ENCODE measurements at regions not wholly inside any gene's neighbourhood (a gene's known extent, or its start where the extent isn't known, plus 50 kb on each side); places are given as distances from the start of the nearest gene placed in this dataset.

DNA sequence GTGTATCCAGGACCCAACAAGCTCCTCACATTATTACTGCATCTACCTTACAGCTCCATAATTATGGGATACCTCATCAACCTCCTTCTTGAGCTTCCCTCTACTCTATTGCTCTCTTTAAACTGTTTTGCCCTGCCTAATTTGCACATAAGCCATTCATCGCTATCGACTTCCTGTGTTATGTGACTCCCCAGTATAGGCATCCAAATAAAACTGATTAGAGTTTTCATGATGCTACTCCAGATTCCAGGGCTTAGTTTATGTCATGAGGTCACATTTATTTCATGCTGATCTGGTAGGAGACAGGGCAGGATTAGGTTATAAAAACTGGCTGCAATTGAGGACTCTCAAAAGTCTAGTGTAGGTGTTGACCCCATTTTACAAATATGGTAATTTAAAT lies 569.9 kb upstream of the MGAT4C start:
- intact Hi-C loops (cut with micrococcal nuclease), result no loop called here
- Mint-ChIP-seq H3K36me3 (ENCODE audit: low read depth) (no peaks in the 10 kb centered on the region), H3K4me3 (no peak overlapping the region), H3K27ac (no peak overlapping the region), H3K4me1 (ENCODE audit: low read depth) (no peaks in the 10 kb centered on the region), H3K9me3 (no peaks in the 10 kb centered on the region), H3K27me3 (ENCODE audit: insufficient read depth) (no peaks in the 10 kb centered on the region)
- DNase-seq (ENCODE audit: low spot score), result no peak

- DNase-seq (ENCODE audit: low spot score), result no peak
- peaks cover 6% of the 10 kb centered on the region for H3K9me3 Mint-ChIP-seq
- H3K27ac Mint-ChIP-seq, result no peak overlapping the region
- no peak overlapping the region for H3K4me3 Mint-ChIP-seq
- intact Hi-C loops (cut with micrococcal nuclease), result no loop called here
- H3K4me1 Mint-ChIP-seq (ENCODE audit: low read depth), result no peaks in the 10 kb centered on the region
- H3K36me3 Mint-ChIP-seq (ENCODE audit: low read depth), result no peaks in the 10 kb centered on the region
- H3K27me3 Mint-ChIP-seq (ENCODE audit: insufficient read depth), result no peaks in the 10 kb centered on the region
Observed at GRCh38 chr12:86801439-86801838, 545.2 kb upstream of the MGAT4C start.

- Mint-ChIP-seq H3K36me3 (ENCODE audit: low read depth) (no peaks in the 10 kb centered on the region), H3K27me3 (ENCODE audit: insufficient read depth) (no peaks in the 10 kb centered on the region), H3K4me3 (no peak overlapping the region), H3K4me1 (ENCODE audit: low read depth) (no peaks in the 10 kb centered on the region), H3K27ac (no peak overlapping the region), H3K9me3 (no peaks in the 10 kb centered on the region)
- no peak for DNase-seq (ENCODE audit: low spot score)
- intact Hi-C loops (cut with micrococcal nuclease), result no loop called here
Observed at GRCh38 chr12:86799616-86800015, 543.4 kb upstream of the MGAT4C start.

DNA sequence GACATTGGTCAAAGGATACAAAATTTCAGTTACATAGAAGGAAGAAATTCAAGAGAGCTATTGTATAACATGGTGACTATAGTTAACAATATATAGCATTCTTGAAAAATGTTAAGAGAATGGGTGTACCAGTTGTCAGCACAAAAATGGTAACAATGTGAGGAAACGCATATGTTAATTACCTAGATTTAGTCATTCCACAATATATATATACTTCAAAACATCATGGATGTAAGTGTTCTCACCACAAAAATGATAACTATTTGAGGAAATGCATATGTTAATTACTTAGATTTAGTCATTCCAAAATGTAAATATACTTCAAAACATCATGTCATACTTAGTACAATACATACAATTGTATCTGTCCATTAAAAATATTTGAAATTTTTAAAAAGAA lies 540.4 kb upstream of the MGAT4C start:
- no peak overlapping the region for H3K27ac Mint-ChIP-seq
- H3K4me3 Mint-ChIP-seq, result no peak overlapping the region
- no peaks in the 10 kb centered on the region for H3K4me1 Mint-ChIP-seq (ENCODE audit: low read depth)
- H3K27me3 Mint-ChIP-seq (ENCODE audit: insufficient read depth), result no peaks in the 10 kb centered on the region
- no peak for DNase-seq (ENCODE audit: low spot score)
- no peaks in the 10 kb centered on the region for H3K36me3 Mint-ChIP-seq (ENCODE audit: low read depth)
- H3K9me3 Mint-ChIP-seq, result no peaks in the 10 kb centered on the region
- intact Hi-C loops (cut with micrococcal nuclease), result no loop called here

DNA sequence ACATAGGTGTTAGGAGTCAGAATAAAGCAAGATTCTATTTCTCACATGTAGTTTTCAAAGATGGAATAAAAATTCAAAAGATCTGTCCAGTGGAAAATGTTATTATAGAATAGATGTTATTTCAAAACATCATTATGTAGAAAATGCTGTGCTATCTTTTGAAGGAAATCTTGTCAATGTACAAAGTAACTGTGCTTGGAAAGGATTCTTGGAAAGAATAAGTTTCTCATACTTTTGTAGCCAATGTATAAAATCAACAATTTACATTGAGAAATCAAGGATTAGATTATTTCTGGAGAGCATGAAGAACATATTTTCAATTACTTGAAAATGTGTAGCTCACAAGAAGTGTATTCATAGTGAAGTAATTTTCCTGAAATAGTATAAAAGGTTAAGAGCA lies 532.5 kb upstream of the MGAT4C start:
- no peak for DNase-seq (ENCODE audit: low spot score)
- no peaks in the 10 kb centered on the region for H3K27me3 Mint-ChIP-seq (ENCODE audit: insufficient read depth)
- no peaks in the 10 kb centered on the region for H3K9me3 Mint-ChIP-seq
- no peak overlapping the region for H3K27ac Mint-ChIP-seq
- no peaks in the 10 kb centered on the region for H3K36me3 Mint-ChIP-seq (ENCODE audit: low read depth)
- no peaks in the 10 kb centered on the region for H3K4me1 Mint-ChIP-seq (ENCODE audit: low read depth)
- H3K4me3 Mint-ChIP-seq, result no peak overlapping the region
- intact Hi-C loops (cut with micrococcal nuclease), result no loop called here

DNA sequence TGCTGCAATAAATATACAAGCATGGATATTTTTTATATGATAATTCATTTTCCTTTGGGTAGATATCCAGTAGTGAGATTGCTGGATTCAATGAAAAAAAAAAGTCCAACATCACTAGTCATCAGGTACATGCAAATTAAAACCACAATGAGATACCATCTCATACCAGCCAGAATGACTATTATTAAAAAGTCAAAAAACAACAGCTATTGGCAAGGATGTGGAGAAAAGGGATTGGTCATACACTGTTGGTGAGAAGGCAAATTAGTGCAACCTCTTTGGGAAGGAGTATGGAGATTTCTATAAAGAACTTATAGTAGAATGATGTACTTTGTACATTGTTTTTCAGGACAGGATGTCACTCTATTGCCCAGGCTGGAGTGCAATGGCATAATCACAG lies 531.2 kb upstream of the MGAT4C start:
- no peaks in the 10 kb centered on the region for H3K4me1 Mint-ChIP-seq (ENCODE audit: low read depth)
- no peaks in the 10 kb centered on the region for H3K36me3 Mint-ChIP-seq (ENCODE audit: low read depth)
- H3K9me3 Mint-ChIP-seq, result no peaks in the 10 kb centered on the region
- no peaks in the 10 kb centered on the region for H3K27me3 Mint-ChIP-seq (ENCODE audit: insufficient read depth)
- no peak for DNase-seq (ENCODE audit: low spot score)
- H3K4me3 Mint-ChIP-seq, result no peak overlapping the region
- H3K27ac Mint-ChIP-seq, result no peak overlapping the region
- intact Hi-C loops (cut with micrococcal nuclease), result no loop called here

DNA sequence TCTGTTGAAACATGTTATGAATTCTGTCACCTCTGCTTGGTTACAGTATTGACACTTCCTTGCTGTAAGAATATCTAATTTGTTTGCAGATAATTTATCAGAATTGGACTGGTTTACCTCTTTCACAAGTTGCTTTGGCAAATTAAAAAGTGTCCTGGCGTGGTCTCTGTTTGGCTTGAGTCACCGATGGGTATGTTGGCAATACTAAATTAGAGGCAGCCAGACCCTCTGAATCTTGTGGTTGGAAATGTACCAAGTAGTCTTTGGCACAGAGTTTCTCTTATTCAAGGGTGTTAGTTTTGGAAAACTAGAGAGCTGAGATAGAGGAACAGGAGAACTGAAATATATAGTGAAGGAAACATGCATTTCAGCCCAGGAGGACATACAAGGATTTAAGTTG lies 521.1 kb upstream of the MGAT4C start:
- Mint-ChIP-seq H3K9me3 (peaks cover 7% of the 10 kb centered on the region), H3K4me3 (no peak overlapping the region), H3K27ac (no peak overlapping the region), H3K27me3 (ENCODE audit: insufficient read depth) (no peaks in the 10 kb centered on the region), H3K36me3 (ENCODE audit: low read depth) (no peaks in the 10 kb centered on the region), H3K4me1 (ENCODE audit: low read depth) (no peaks in the 10 kb centered on the region)
- no peak for DNase-seq (ENCODE audit: low spot score)
- intact Hi-C loops (cut with micrococcal nuclease), result no loop called here

GRCh38 chr12:86774841-86775388 lies 518.7 kb upstream of the MGAT4C start:
- DNase-seq (ENCODE audit: low spot score), result no peak
- intact Hi-C loops (cut with micrococcal nuclease), result no loop called here
- no peaks in the 10 kb centered on the region for H3K4me1 Mint-ChIP-seq (ENCODE audit: low read depth)
- H3K36me3 Mint-ChIP-seq (ENCODE audit: low read depth), result no peaks in the 10 kb centered on the region
- H3K9me3 Mint-ChIP-seq, result no peaks in the 10 kb centered on the region
- no peaks in the 10 kb centered on the region for H3K27me3 Mint-ChIP-seq (ENCODE audit: insufficient read depth)
- no peak overlapping the region for H3K4me3 Mint-ChIP-seq
- no peak overlapping the region for H3K27ac Mint-ChIP-seq

- no peaks in the 10 kb centered on the region for H3K27me3 Mint-ChIP-seq (ENCODE audit: insufficient read depth)
- no peak overlapping the region for H3K4me3 Mint-ChIP-seq
- no peaks in the 10 kb centered on the region for H3K9me3 Mint-ChIP-seq
- H3K4me1 Mint-ChIP-seq (ENCODE audit: low read depth), result no peaks in the 10 kb centered on the region
- intact Hi-C loops (cut with micrococcal nuclease), result no loop called here
- DNase-seq (ENCODE audit: low spot score), result no peak
- no peaks in the 10 kb centered on the region for H3K36me3 Mint-ChIP-seq (ENCODE audit: low read depth)
- no peak overlapping the region for H3K27ac Mint-ChIP-seq
Observed at GRCh38 chr12:86772696-86773095, 516.5 kb upstream of the MGAT4C start.

DNA sequence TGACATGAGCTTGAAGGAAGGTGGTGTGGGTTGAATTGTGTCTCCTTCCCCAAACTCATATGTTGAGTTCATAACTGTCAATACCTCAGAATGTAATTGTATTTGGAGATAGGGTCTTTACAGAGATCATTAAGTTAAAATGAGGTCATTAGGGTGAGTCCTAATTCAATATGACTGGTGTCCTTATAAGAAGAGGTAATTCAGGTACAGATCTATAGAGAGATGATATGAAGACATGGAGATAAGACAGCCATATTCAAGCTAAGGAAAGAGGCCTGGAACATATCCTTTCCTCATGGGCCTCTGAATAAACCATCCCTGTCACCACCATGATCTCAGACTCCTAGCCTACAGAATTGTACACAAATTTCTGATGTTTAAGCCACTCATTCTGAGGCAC lies 514.7 kb upstream of the MGAT4C start:
- Mint-ChIP-seq H3K4me3 (no peak overlapping the region), H3K27ac (no peak overlapping the region), H3K9me3 (no peaks in the 10 kb centered on the region), H3K4me1 (ENCODE audit: low read depth) (no peaks in the 10 kb centered on the region), H3K36me3 (ENCODE audit: low read depth) (no peaks in the 10 kb centered on the region), H3K27me3 (ENCODE audit: insufficient read depth) (no peaks in the 10 kb centered on the region)
- intact Hi-C loops (cut with micrococcal nuclease), result no loop called here
- DNase-seq (ENCODE audit: low spot score), result no peak

GRCh38 chr12:86748894-86749293 lies 492.7 kb upstream of the MGAT4C start:
- intact Hi-C loops (cut with micrococcal nuclease), result no loop called here
- no peak overlapping the region for H3K4me3 Mint-ChIP-seq
- H3K9me3 Mint-ChIP-seq, result peaks cover 4% of the 10 kb centered on the region
- no peak overlapping the region for H3K27ac Mint-ChIP-seq
- H3K36me3 Mint-ChIP-seq (ENCODE audit: low read depth), result no peaks in the 10 kb centered on the region
- no peaks in the 10 kb centered on the region for H3K27me3 Mint-ChIP-seq (ENCODE audit: insufficient read depth)
- H3K4me1 Mint-ChIP-seq (ENCODE audit: low read depth), result no peaks in the 10 kb centered on the region
- DNase-seq (ENCODE audit: low spot score), result no peak

DNA sequence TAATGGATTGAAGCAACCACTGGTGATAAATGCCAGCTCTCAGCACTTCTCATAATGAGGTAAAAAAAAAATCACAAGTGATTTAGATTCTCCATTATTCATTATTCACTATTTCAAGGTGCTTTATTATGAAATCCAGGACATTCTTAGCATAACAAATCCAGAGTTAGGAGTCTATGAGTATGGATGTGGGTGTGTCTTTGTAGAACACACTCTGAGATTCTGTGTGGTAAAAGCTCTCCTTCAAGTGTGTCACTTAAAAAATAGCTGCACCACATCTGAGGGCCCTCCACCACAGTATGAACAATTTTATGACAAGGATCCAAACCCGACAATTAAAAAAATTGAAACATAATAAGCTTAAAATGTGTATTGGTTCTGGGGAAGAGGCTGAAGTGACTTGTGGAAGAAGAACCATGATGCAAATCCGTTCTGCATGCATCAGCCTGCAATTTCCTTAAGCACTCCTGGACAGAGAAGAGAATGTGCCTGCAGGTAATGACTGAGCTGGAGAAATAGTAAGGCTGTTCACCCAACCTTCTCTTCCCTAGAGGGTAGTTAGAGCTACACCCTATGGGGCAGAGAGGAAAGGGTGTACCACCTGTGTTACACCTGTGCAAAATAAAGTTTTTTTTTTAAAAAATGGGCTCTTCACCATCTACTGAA lies 488.5 kb upstream of the MGAT4C start:
- H3K27ac Mint-ChIP-seq, result no peak overlapping the region
- H3K36me3 Mint-ChIP-seq (ENCODE audit: low read depth), result no peaks in the 10 kb centered on the region
- no peak overlapping the region for H3K4me3 Mint-ChIP-seq
- H3K4me1 Mint-ChIP-seq (ENCODE audit: low read depth), result no peaks in the 10 kb centered on the region
- DNase-seq (ENCODE audit: low spot score), result no peak
- peaks cover 4% of the 10 kb centered on the region for H3K9me3 Mint-ChIP-seq
- intact Hi-C loops (cut with micrococcal nuclease), result no loop called here
- no peaks in the 10 kb centered on the region for H3K27me3 Mint-ChIP-seq (ENCODE audit: insufficient read depth)

GRCh38 chr12:86743875-86744536 lies 487.8 kb upstream of the MGAT4C start:
- Mint-ChIP-seq H3K27me3 (ENCODE audit: insufficient read depth) (no peaks in the 10 kb centered on the region), H3K9me3 (peaks cover 4% of the 10 kb centered on the region), H3K4me1 (ENCODE audit: low read depth) (no peaks in the 10 kb centered on the region), H3K4me3 (no peak overlapping the region), H3K27ac (no peak overlapping the region), H3K36me3 (ENCODE audit: low read depth) (no peaks in the 10 kb centered on the region)
- DNase-seq (ENCODE audit: low spot score), result no peak
- intact Hi-C loops (cut with micrococcal nuclease), result no loop called here

Measured in activated T-helper 1 cell treated with anti-CD3 and anti-CD28 coated beads, Interleukin-12 subunit alpha, Interleukin-12 subunit beta, Interleukin-2, Interleukin-4 antibody, amounts not matched to agents 30 ng/mL and 10 ng/mL and 1 ng/mL, durations not matched to agents 14 hours and 24 hours and 36 hours (primary cell).